Neuronal stem cell (in vitro differentiated cells): ENCODE measurements at regions not wholly inside any gene's neighbourhood (a gene's known extent, or its start where the extent isn't known, plus 50 kb on each side); places are given as distances from the start of the nearest gene placed in this dataset. TPM values are rescaled to one million over a fixed set of nuclear protein-coding genes. Genes with fewer than 3 reads are reported as not detected.

Experiments
- DNase-seq: peaks from one replicate; pipeline ENCODE4 v3.0.0-alpha.2; 2013; ENCODE audit warnings: low spot score
- H2AFZ ChIP-seq: one replicate; pipeline ENCODE4 v1.6.1; 2013; ENCODE audit warnings: mild to moderate bottlenecking, low read length, inconsistent platforms
- H2AK5ac ChIP-seq: 2 replicates; pipeline ENCODE4 v1.6.1; 2013; ENCODE audit warnings: low read depth, mild to moderate bottlenecking, inconsistent platforms, low read length, moderate library complexity, mixed read lengths
- H2BK120ac ChIP-seq: 2 replicates; pipeline ENCODE4 v1.6.1; 2013; ENCODE audit warnings: low read depth, mild to moderate bottlenecking, inconsistent platforms, low read length, moderate library complexity, mixed read lengths
- H2BK12ac ChIP-seq: one replicate; pipeline ENCODE4 v1.6.1; 2013; ENCODE audit warnings: low read length, inconsistent platforms
- H2BK15ac ChIP-seq: 2 replicates; pipeline ENCODE4 v1.6.1; 2013; ENCODE audit warnings: mild to moderate bottlenecking, low read length, inconsistent platforms, mixed read lengths
- H2BK5ac ChIP-seq: one replicate; pipeline ENCODE4 v1.6.1; 2013; ENCODE audit warnings: inconsistent platforms, mild to moderate bottlenecking, low read length, moderate library complexity
- H3K14ac ChIP-seq: one replicate; pipeline ENCODE4 v1.6.1; 2013; ENCODE audit warnings: low read length, inconsistent platforms
- H3K18ac ChIP-seq: 2 replicates; pipeline ENCODE4 v1.6.1; 2013; ENCODE audit warnings: low read length, inconsistent platforms
- H3K23ac ChIP-seq: 2 replicates; pipeline ENCODE4 v1.6.1; 2013; ENCODE audit warnings: low read depth, mild to moderate bottlenecking, mixed read lengths, low read length, inconsistent platforms; ENCODE audit not compliant: poor library complexity
- H3K27ac ChIP-seq: replicated peaks from 3 replicates; pipeline ENCODE4 v1.5.1; 2013; ENCODE audit warnings: low read length, inconsistent platforms
- H3K27me3 ChIP-seq, 3 experiments: 2 replicates each; pipeline ENCODE4 v1.6.1; 2013; ENCODE audit warnings: low read length in 3 of 3, mild to moderate bottlenecking in 2 of 3, inconsistent platforms in 1 of 3, low read depth in 1 of 3, mixed read lengths in 1 of 3, moderate library complexity in 1 of 3; ENCODE audit not compliant: control insufficient read depth in 3 of 3, insufficient read depth in 3 of 3
- H3K36me3 ChIP-seq, 2 donors: replicated peaks in 1 of 2; 2 replicates each; pipeline ENCODE4 v1.6.1; 2013; ENCODE audit warnings: low read length in 2 of 2; ENCODE audit not compliant: control insufficient read depth in 2 of 2, insufficient read depth in 2 of 2
- H3K4ac ChIP-seq: 2 replicates; pipeline ENCODE4 v1.6.1; 2013; ENCODE audit warnings: inconsistent platforms, mild to moderate bottlenecking, low read length, moderate library complexity
- H3K4me1 ChIP-seq, 2 donors: 1 replicate in 1 of 2; 2 replicates in 1 of 2; pipeline ENCODE4 v1.6.1; 2013; ENCODE audit warnings: low read length in 2 of 2, low read depth in 1 of 2; ENCODE audit not compliant: control insufficient read depth in 2 of 2, insufficient read depth in 1 of 2
- H3K4me2 ChIP-seq: one replicate; pipeline ENCODE4 v1.6.1; 2013; ENCODE audit warnings: mild to moderate bottlenecking, low read length, inconsistent platforms; ENCODE audit not compliant: insufficient read depth, poor library complexity, severe bottlenecking
- H3K4me3 ChIP-seq, 2 donors: 2 replicates each; pipeline ENCODE4 v1.5.1; 2013; ENCODE audit warnings: low read length in 2 of 2, mild to moderate bottlenecking in 2 of 2, inconsistent platforms in 1 of 2, moderate library complexity in 1 of 2
- H3K79me1 ChIP-seq: one replicate; pipeline ENCODE4 v1.6.1; 2013; ENCODE audit warnings: low read depth, mild to moderate bottlenecking, inconsistent platforms, low read length, moderate library complexity
- H3K9ac ChIP-seq: one replicate; pipeline ENCODE4 v1.6.1; 2013; ENCODE audit warnings: mild to moderate bottlenecking, low read depth, low read length, inconsistent platforms; ENCODE audit not compliant: poor library complexity
- H3K9me3 ChIP-seq, 2 donors: replicated peaks in 1 of 2; 2 replicates each; pipeline versions ENCODE3 to v1.6.1; 2013; ENCODE audit warnings: low read length in 2 of 2, mild to moderate bottlenecking in 2 of 2, inconsistent platforms in 1 of 2, low read depth in 1 of 2, mixed read lengths in 1 of 2, moderate library complexity in 1 of 2; ENCODE audit not compliant: control insufficient read depth in 2 of 2, insufficient read depth in 1 of 2
- H4K8ac ChIP-seq: one replicate; pipeline ENCODE4 v1.6.1; 2013; ENCODE audit warnings: low read depth, mild to moderate bottlenecking, inconsistent platforms, low read length, moderate library complexity
- H4K91ac ChIP-seq: one replicate; pipeline ENCODE4 v1.6.1; 2013; ENCODE audit warnings: low read length, low read depth, mild to moderate bottlenecking, inconsistent platforms; ENCODE audit not compliant: poor library complexity
- WGBS, 2 donors: extraction: QIAGEN DNeasy Blood & Tissue Kit; methylation state at CpG; one replicate each; pipeline ENCODE4 v1.1.7; 2013; ENCODE audit warnings: missing lambda C conversion rate in 2 of 2, mixed read lengths in 1 of 2; ENCODE audit not compliant: insufficient read length in 2 of 2, insufficient replicate concordance in 1 of 2; ENCODE audit errors: extremely low coverage in 2 of 2; 5-methylcytosine and 5-hydroxymethylcytosine counted together
- small RNA-seq: library from polyadenylated mRNA; stranded (forward); fragments of <200 nt; extraction: miRNeasy Mini kit (QIAGEN cat#:217004); gene quantifications from one replicate; pipeline ENCODE3, GENCODE V24; 2013; ENCODE audit not compliant: insufficient read depth

DNA sequence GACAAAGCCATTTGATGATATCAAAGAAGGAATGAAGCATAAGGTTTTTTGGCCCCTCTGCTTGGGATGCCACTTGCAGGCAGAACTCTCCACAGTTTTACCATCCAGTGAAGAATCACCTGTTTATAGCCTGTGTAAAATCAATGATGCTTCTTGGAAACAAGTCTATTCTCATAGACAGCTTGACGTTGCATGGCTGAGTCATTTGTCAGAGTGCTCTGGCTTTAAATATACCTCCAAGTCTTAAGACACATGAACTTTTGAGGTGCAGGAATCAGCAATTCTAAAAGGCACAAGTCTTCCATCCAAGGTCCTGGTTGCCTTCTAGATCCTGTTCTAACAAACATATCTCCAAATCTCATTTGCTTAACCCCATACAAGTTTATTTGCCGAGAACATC is 53.6 kb upstream of the KIRREL3 start:
- no peak for DNase-seq
- H3K36me3 ChIP-seq = no peaks in the 10 kb centered on the region
- H3K27me3 ChIP-seq = no peaks in the 10 kb centered on the region
- no peak overlapping the region for H2AK5ac ChIP-seq
- H2AFZ ChIP-seq = no peak overlapping the region
- H3K4me1 ChIP-seq = peaks cover 0 to 8% of the 10 kb centered on the region in 2 donors
- no peak overlapping the region for H3K27ac ChIP-seq
- H2BK12ac ChIP-seq = no peak overlapping the region
- no peak overlapping the region for H2BK15ac ChIP-seq
- H3K79me1 ChIP-seq = no peaks in the 10 kb centered on the region
- no peak overlapping the region for H2BK120ac ChIP-seq
- no peak overlapping the region for H3K9ac ChIP-seq
- no peak overlapping the region for H4K8ac ChIP-seq
- no peak overlapping the region for H3K18ac ChIP-seq
- no peak overlapping the region for H3K4ac ChIP-seq
- H3K4me2 ChIP-seq = no peak overlapping the region
- no peak overlapping the region for H4K91ac ChIP-seq
- no peak overlapping the region for H3K14ac ChIP-seq
- H3K23ac ChIP-seq = no peak overlapping the region
- no CpG with 5 or more reads among the region's 2 CpGs for WGBS, 2 donors
- H3K9me3 ChIP-seq = no peaks in the 10 kb centered on the region
- no peak overlapping the region for H2BK5ac ChIP-seq
- no peak overlapping the region for H3K4me3 ChIP-seq

DNA sequence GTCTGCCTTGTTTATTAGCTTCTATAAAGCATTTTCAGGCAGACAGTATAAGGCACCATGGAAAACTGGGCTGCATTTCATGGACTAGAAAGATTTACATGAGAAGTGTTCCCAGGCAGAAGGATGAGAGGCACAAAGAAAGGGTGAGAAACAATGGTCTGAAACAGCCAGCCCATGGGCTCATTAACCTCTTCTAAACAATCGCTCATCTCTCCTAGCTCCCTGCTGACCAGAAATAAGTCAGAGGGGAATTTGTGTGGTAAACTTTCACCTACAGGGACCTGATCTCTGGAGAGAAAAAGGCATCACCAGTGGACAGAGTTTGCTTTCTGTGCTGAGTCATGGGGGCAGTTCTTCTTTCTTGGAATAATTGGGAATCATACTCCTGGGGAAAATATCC is 51.8 kb upstream of the KIRREL3 start:
- H2BK120ac ChIP-seq = no peak overlapping the region

More for the DNA sequence above, 51.8 kb upstream of the KIRREL3 start:
- Histone ChIP-seq H3K14ac (no peak overlapping the region), H3K27me3 (no peaks in the 10 kb centered on the region), H3K4me1 (peaks cover 0 to 5% of the 10 kb centered on the region in 2 donors), H3K4me2 (no peak overlapping the region), H2AFZ (no peak overlapping the region), H3K9me3 (no peaks in the 10 kb centered on the region), H3K36me3 (no peaks in the 10 kb centered on the region), H4K91ac (no peak overlapping the region), H2BK15ac (no peak overlapping the region), H3K9ac (no peak overlapping the region), H2BK5ac (no peak overlapping the region), H3K4ac (no peak overlapping the region), H3K79me1 (no peaks in the 10 kb centered on the region), H3K27ac (peak overlapping the region; percentile 11), H4K8ac (no peak overlapping the region), H2AK5ac (no peak overlapping the region), H3K23ac (no peak overlapping the region), H3K18ac (no peak overlapping the region), H3K4me3 (no peak overlapping the region), H2BK12ac (no peak overlapping the region)
- no CpG with 5 or more reads among the region's 1 CpG for WGBS, 2 donors
- peak; percentile 23 for DNase-seq

Small RNAs in the stretch of these regions (small RNA-seq; reads per million reads assigned to genes)
- not detected for gene RN7SKP279
